Tibial nerve (tissue), 4 donors: ENCODE measurements at regions not wholly inside any gene's neighbourhood (a gene's known extent, or its start where the extent isn't known, plus 50 kb on each side); places are given as distances from the start of the nearest gene placed in this dataset.

ENCODE experiments used
- DNase-seq, 2 donors: peaks; one replicate each; pipeline ENCODE4 v3.0.0-alpha.2; 2019; ENCODE audit warnings: low spot score in 2 of 2
- H3K27ac ChIP-seq, 4 donors: fragments of 200-600 bp; sonication (generic) in 3 of 4; one replicate each; pipeline ENCODE4 v1.5.1; 2017 to 2019; ENCODE audit warnings: mild to moderate bottlenecking in 1 of 4
- H3K27me3 ChIP-seq, 2 donors: fragments of 200-600 bp; sonication (generic) in 1 of 2; one replicate each; pipeline versions ENCODE4 v1.5.1 to v1.6.0; 2017 to 2019
- H3K36me3 ChIP-seq, 3 donors: fragments of 200-600 bp; sonication (generic); one replicate each; pipeline ENCODE4 v1.5.1; 2018 to 2019
- H3K4me1 ChIP-seq, 4 donors: fragments of 200-600 bp; sonication (generic) in 3 of 4; one replicate each; pipeline ENCODE4 v1.5.1; 2017 to 2019
- H3K4me3 ChIP-seq, 4 donors: fragments of 200-600 bp; sonication (generic) in 3 of 4; one replicate each; pipeline ENCODE4 v1.5.1; 2017 to 2019; ENCODE audit warnings: mild to moderate bottlenecking in 1 of 4, moderate library complexity in 1 of 4
- H3K9me3 ChIP-seq, 4 donors: fragments of 200-600 bp; sonication (generic) in 3 of 4; one replicate each; pipeline ENCODE4 v1.5.1; 2017 to 2019
- EP300 ChIP-seq, 2 donors: sonication (generic); formaldehyde crosslinking; IDR thresholded peaks; one replicate each; pipeline ENCODE4 v1.6.1; 2017; ENCODE audit warnings: antibody characterized with exemption in 2 of 2, mild to moderate bottlenecking in 1 of 2
- POLR2A ChIP-seq, 2 donors: fragments of 450-650 bp; IDR thresholded peaks; one replicate each; pipeline ENCODE4 v1.6.1; 2017; ENCODE audit warnings: antibody characterized with exemption in 2 of 2, mild to moderate bottlenecking in 2 of 2, moderate library complexity in 2 of 2
- WGBS, 2 donors: methylation state at CpG; one replicate each; pipeline ENCODE4 v1.1.5; 2018; 5-methylcytosine and 5-hydroxymethylcytosine counted together
- TF ChIP-seq, protein P1 (sequence below), 5 experiments: fragments of 200-600 bp in 3 of 5; fragments of 450-650 bp in 2 of 5; sonication (generic) in 3 of 5; IDR thresholded peaks; one replicate each; pipeline ENCODE4 v1.5.1; 2016 to 2019; ENCODE audit warnings: antibody characterized with exemption in 5 of 5, mild to moderate bottlenecking in 3 of 5, moderate library complexity in 2 of 5

DNA sequence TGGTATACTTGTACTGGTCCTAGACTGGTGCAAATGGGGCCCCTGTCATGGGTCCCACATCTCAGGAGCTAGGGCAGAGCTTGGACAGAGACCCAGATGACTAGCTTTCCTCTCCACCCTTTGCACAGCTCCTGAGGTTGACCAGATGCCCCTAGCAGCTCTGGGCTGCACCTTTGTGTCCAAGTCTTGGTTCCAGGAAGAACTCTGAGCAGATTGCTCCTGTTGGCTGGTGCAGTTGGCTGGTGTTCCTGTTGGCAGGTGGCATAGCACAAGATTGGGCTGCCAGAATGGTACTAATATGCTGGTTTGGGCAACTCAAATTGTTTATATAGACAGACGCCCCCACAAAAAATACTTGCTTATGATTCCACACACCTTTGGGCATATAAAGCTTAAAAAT lies 89.4 kb upstream of the EZR start:
- DNase-seq, result no peak
- Histone ChIP-seq H3K27me3 (no peaks in the 10 kb centered on the region), H3K4me1 (peaks cover 0 to 7% (median 0%) of the 10 kb centered on the region in 4 donors), H3K36me3 (no peaks in the 10 kb centered on the region), H3K27ac (no peak overlapping the region), H3K4me3 (no peak overlapping the region), H3K9me3 (peaks cover 0 to 28% (median 10%) of the 10 kb centered on the region in 4 donors)
- WGBS, 2 donors, result 85 to 100% methylated on average over 1 of the region's 1 CpG
- TF ChIP-seq, protein P1, sequence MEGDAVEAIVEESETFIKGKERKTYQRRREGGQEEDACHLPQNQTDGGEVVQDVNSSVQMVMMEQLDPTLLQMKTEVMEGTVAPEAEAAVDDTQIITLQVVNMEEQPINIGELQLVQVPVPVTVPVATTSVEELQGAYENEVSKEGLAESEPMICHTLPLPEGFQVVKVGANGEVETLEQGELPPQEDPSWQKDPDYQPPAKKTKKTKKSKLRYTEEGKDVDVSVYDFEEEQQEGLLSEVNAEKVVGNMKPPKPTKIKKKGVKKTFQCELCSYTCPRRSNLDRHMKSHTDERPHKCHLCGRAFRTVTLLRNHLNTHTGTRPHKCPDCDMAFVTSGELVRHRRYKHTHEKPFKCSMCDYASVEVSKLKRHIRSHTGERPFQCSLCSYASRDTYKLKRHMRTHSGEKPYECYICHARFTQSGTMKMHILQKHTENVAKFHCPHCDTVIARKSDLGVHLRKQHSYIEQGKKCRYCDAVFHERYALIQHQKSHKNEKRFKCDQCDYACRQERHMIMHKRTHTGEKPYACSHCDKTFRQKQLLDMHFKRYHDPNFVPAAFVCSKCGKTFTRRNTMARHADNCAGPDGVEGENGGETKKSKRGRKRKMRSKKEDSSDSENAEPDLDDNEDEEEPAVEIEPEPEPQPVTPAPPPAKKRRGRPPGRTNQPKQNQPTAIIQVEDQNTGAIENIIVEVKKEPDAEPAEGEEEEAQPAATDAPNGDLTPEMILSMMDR (IDR thresholded peaks at IDR 0.05), result no peak
- TF ChIP-seq POLR2A (IDR thresholded peaks at IDR 0.05) (no peak), EP300 (IDR thresholded peaks at IDR 0.05) (no peak)

DNA sequence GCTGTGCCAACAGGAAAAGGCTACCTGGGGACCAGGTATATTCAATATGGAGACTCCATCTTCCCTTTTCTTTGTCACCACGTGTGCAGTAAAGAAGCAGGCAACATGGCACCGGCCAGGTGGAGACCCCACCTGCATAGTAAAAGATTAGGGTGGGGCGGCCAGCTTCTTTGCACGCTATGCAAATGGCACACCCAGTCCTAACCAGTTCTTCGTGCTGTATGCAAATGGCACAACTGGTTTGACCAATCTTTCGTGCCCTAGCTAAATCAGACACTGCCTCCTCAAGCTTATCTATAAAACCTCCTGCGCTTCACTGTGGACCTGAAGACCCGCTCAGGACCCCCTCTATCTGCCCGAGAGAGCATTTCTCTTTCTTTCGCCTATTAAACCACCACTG lies 88.8 kb upstream of the EZR start:
- DNase-seq, result no peak
- Histone ChIP-seq H3K4me3 (no peak overlapping the region), H3K27me3 (no peaks in the 10 kb centered on the region), H3K4me1 (peaks cover 0 to 7% (median 0%) of the 10 kb centered on the region in 4 donors), H3K27ac (no peak overlapping the region), H3K36me3 (no peaks in the 10 kb centered on the region), H3K9me3 (peaks cover 0 to 28% (median 10%) of the 10 kb centered on the region in 4 donors)
- 85 to 87% methylated on average over 10 of the region's 10 CpGs for WGBS, 2 donors
- TF ChIP-seq POLR2A (IDR thresholded peaks at IDR 0.05) (no peak), EP300 (IDR thresholded peaks at IDR 0.05) (no peak)
- TF ChIP-seq, protein P1 (IDR thresholded peaks at IDR 0.05), result no peak

DNA sequence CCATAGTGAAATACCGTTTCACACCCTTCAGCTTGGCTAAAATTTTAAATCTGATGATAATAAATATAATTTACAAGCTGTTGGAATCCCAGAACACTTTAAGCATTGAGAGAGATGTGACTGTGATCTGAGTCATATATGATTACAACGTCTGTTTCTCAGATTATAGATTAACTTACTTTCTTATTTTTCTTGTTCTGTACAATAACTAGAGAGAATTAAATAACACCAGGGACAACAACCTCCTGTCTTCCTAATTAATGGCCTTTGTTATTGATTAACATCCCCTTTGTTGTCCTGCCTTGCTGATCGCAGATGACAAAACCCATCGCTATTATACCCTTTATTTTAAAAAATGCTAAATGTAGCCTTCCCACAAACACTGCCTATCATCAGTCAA lies 87.8 kb upstream of the EZR start:
- H3K36me3 ChIP-seq, result no peaks in the 10 kb centered on the region
- WGBS, 2 donors, result 78 to 84% methylated on average over 4 of the region's 4 CpGs
- no peak overlapping the region for H3K4me3 ChIP-seq
- H3K9me3 ChIP-seq, result peaks cover 0 to 28% (median 10%) of the 10 kb centered on the region in 4 donors
- TF ChIP-seq POLR2A (IDR thresholded peaks at IDR 0.05), result no peak
- TF ChIP-seq EP300 (IDR thresholded peaks at IDR 0.05), result no peak
- TF ChIP-seq, protein P1 (IDR thresholded peaks at IDR 0.05), result no peak
- H3K27me3 ChIP-seq, result no peaks in the 10 kb centered on the region
- DNase-seq, result no peak
- H3K4me1 ChIP-seq, result peaks cover 0 to 7% (median 0%) of the 10 kb centered on the region in 4 donors
- no peak overlapping the region for H3K27ac ChIP-seq

DNA sequence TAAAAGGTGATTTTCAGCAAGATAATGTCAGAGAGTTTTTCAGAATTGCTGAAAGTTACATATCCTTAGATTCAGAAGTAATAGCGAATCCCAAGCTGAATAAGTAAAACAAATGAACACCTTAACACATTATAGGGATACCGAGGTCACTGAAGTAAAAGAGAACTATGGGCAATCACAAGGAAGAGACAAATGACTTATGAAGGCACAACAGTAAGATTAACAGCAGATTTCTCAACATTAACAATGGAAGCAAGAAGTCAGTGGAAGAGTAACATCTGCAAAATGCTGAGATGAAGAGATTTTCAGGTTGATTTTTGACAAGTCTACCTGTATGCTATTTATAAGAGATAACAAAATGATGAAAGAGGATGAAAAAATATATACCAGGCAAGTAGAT lies 86.1 kb upstream of the EZR start:
- 95 to 96% methylated on average over 2 of the region's 2 CpGs for WGBS, 2 donors
- no peaks in the 10 kb centered on the region for H3K27me3 ChIP-seq

DNA sequence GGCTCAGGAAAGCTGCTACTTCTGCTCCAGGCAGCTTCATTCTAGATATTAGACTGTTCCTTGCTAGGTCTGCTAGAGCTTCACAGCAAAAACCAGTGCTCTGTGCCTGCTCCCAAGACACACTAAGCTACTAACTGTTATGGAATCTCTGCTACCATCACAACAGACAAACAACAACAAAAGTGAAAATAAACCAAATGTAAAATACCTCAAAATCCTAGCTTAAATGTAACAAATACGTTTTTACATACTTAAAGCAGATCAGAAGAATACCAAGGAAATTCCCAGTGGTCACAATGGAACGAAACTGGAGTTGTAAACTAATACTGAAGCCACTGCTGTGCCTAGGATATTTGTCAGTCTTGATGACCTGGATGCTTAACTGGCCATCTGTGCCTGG lies 84.6 kb upstream of the EZR start:
- WGBS, 2 donors, result 63 to 78% methylated on average over 2 of the region's 2 CpGs
- no peak for DNase-seq
- Histone ChIP-seq H3K27me3 (no peaks in the 10 kb centered on the region), H3K4me3 (no peak overlapping the region), H3K4me1 (no peaks in the 10 kb centered on the region), H3K9me3 (peaks cover 0 to 28% (median 10%) of the 10 kb centered on the region in 4 donors), H3K36me3 (no peaks in the 10 kb centered on the region), H3K27ac (no peak overlapping the region)
- no peak for TF ChIP-seq POLR2A (IDR thresholded peaks at IDR 0.05)
- no peak for TF ChIP-seq EP300 (IDR thresholded peaks at IDR 0.05)
- TF ChIP-seq, protein P1 (IDR thresholded peaks at IDR 0.05), result no peak

More for the DNA sequence above, 86.1 kb upstream of the EZR start:
- Histone ChIP-seq H3K9me3 (peaks cover 0 to 28% (median 10%) of the 10 kb centered on the region in 4 donors), H3K4me3 (no peak overlapping the region), H3K36me3 (no peaks in the 10 kb centered on the region), H3K4me1 (no peaks in the 10 kb centered on the region), H3K27ac (no peak overlapping the region)
- no peak for DNase-seq
- TF ChIP-seq POLR2A (IDR thresholded peaks at IDR 0.05) (no peak), EP300 (IDR thresholded peaks at IDR 0.05) (no peak)
- TF ChIP-seq, protein P1 (IDR thresholded peaks at IDR 0.05), result no peak
